ENCODE measurements at regions not wholly inside any gene's neighbourhood (a gene's known extent, or its start where the extent isn't known, plus 50 kb on each side); places are given as distances from the start of the nearest gene placed in this dataset.

- TF ChIP-seq CTCF (IDR thresholded peaks at IDR 0.05) (no peak), POLR2AphosphoS5 (IDR thresholded peaks at IDR 0.05) (no peak)
Measured at GRCh38 chr6:3575166-3575565, 118.3 kb upstream of the SLC22A23 start.

Measured in gastroesophageal sphincter (tissue), 3 donors.